HG02885 (cell line): ENCODE measurements at regions not wholly inside any gene's neighbourhood (a gene's known extent, or its start where the extent isn't known, plus 50 kb on each side); places are given as distances from the start of the nearest gene placed in this dataset.
"Not testable (repeated sequence)": the region's sequence is repeated elsewhere in the genome, so short reads cannot be mapped to it uniquely, and the experiment has no call there.

Source experiments
- ATAC-seq: cut with Tn5 transposase; IDR thresholded peaks from one replicate; pipeline ENCODE4 v1.9.1; 2021; ENCODE audit warnings: mild to moderate bottlenecking; ENCODE audit not compliant: unreplicated experiment, poor library complexity

DNA sequence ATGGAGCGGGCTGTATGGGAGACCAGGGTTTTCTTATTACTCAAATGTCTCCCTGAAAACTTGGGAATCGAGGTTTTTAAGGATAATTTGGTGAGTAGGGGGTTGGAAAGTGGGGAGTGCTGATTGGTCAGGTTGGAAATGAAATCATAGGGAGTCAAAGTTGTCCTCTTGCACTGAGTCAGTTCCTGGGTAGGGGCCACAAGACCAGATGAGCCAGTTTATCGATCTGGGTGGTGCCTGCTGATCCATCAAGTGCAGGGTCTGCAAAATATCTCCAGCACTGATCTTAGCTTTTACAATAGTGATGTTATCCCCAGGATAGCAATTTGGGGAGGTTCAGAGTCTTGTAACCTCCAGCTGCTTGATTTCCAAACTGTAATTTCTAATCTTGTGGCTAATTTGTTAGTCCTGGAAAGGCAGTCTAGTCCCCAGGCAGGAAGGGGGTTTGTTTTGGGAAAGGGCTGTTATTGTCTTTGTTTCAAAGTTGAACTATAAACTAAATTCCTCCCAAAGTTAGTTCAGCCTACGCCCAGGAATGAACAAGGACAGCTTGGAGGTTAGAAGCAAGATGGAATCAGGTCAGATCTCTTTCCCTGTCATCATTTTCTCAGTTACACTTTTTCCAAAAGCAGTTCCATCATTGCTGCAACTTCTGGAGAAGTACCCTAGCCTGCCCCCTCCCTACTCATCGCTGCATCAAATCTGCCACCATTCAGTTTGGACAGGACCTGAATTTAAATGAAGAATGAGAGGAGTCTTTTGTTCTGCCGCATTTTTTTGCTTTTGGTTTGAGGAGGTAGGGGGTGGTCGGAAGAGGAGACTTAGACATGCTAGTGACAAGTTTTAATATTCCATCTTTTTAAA lies 236.4 kb upstream of the GALNT17 start:
- not testable (repeated sequence) for ATAC-seq

DNA sequence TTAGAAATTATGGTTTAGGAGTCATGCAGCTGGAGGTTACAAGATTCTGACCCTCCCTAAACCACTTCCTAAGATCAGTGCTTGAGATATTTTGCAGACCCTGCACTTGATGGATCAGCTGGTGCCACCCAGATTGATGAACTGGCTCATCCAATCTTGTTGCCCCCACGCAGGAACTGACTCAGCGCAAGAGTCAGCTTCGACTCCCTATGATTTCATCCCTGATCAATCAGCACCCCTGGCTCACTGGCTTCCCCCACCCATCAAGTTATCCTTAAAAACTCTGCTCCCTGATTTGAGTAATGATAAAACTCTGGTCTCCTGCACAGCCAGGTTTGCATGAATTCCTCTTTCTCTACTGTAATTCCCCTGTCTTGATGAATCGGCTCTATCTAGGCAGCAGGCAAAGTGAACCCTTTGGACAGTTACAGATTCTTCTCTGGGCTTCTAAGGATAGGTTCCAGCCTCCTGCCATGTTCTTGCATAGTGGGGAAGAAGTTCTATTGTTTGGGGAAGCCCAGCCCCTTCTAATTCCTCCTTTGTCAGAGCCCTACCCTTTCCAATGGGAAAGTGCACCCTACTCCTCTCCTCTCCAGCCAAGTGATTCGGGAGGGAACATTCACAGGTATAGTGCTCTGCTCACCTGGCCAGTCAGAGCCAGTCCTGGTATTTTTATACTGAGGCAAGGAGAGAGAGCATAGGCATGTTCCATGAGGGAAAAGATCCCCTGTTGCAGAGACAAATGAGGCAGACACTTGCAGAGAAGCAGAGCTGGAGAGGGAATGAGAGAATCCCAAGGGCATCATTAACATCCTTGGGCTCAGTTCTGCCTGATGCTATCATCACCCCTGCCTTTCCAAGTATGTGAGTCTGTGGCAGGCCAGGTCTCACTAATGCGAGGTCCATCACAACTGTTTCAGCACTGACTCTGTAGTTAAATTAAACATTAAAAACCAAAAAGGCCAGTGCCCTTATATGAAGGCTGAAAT lies 224.4 kb upstream of the GALNT17 start:
- no peak for ATAC-seq

DNA sequence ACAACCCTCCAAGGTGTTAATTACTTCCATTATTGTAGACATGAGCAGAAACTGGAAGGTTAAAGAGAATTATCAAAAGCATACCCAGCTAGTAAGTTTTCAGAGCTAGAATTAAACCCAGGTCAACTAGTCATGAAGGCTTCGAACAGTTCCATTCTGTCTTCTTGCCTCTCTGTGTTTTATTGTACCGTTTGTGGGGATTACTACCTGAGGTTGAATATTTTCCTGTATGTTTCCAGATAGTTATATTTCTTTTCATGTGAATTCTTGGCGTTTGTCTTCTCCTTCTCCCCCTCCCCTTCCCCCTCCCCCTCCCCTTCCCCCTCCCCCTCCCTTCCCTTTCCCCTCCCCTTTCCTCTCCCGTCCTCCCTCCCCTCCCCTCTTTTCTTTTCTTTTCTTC lies 218.0 kb upstream of the GALNT17 start:
- ATAC-seq: no peak

DNA sequence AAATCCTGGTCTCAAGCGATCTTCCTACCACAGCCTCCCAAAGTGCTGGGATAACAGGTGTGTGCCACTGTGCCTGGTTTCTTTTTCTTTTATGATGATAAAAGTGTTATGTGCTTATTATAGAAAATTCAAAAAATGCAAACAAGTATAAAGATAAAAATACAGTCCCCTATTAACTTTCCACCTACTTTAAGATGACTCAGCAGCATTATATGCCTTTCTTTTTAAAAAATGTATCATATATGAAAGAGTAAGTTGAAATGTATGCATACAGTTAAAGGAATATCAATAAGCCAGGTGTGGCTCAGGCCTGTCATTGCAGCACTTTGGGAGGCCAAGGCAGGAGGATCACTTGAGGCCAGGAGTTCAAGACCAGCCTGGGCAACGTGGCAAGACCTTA lies 216.9 kb upstream of the GALNT17 start:
- ATAC-seq: no peak

DNA sequence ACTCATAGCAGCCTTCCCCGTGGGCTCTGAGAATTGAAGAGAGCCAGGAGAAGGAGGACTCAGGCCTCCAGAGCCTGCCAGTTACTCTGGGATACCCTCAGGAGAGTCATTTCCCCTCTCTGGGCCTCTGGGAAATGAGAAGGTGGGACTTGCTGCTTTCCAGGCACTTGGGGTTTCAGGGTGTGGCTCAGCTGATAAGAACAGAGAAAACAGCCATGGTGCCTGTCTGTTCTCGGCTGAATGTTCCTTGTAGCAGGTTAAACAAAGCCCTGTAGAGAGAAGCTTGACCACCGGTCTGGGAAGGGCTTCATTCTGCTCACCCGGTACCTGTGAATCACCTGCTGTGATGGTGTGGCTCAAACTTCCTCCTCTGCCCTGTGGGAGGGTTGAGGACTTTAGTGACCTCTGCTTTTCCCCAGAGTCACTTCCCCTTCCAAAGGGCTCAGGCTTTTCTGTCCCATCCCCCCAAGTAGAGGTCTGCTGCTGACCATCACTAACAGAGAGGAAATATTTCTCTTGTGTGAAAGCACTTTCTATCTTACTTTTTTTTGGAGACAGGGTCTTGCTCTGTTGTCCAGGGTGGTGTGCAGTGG lies 212.4 kb upstream of the GALNT17 start:
- no peak for ATAC-seq

DNA sequence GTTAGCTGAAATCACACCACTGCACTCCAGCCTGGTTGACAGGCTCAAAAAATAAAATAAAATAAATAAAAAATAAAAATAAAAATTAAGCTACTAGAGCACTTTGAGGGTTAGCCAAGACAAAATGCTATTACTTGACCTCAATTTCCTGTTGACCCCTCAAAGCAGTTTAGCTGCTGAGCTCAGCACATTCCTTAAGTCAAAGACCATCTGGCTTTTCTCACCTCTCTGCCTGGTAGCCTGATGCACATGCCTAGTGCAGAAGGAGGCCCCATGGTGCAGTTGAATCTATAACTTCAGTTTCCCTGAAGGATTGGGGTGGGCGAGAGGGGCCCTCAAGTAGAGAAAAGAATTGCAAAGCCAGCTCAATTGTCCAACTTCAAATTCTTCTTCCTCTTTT lies 211.1 kb upstream of the GALNT17 start:
- ATAC-seq: no peak

DNA sequence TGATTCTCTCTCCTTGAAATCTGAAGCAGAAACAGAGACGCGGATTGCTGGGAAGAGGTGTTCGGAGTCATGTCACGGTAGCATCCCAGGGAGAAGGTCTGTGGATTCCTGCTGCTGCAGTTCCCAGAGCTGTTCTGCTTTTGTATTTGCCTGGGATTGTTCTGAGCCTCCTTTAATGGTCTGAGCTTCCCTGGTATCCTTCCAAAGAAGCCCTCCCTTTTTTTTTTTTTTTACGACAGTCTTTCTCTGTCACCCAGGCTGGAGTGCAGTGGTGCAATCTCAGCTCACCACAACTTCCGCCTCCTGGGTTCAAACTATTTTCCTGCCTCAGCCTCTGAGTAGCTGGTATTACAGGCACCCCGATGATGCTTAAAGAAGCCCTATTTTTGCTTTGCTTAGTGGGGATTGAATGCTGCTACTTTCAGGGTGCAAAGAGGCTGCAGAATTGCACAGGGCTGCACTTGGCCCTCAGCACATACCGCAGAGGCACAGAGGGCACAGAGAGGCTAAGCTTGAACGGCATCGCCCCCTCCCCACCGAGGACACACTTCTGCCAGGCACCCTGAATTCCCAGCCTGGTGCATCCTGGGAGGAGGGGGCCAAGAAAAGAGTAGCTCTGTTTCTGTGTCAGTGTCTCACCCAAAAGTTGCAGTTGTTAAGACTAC lies 208.6 kb upstream of the GALNT17 start:
- no peak for ATAC-seq

DNA sequence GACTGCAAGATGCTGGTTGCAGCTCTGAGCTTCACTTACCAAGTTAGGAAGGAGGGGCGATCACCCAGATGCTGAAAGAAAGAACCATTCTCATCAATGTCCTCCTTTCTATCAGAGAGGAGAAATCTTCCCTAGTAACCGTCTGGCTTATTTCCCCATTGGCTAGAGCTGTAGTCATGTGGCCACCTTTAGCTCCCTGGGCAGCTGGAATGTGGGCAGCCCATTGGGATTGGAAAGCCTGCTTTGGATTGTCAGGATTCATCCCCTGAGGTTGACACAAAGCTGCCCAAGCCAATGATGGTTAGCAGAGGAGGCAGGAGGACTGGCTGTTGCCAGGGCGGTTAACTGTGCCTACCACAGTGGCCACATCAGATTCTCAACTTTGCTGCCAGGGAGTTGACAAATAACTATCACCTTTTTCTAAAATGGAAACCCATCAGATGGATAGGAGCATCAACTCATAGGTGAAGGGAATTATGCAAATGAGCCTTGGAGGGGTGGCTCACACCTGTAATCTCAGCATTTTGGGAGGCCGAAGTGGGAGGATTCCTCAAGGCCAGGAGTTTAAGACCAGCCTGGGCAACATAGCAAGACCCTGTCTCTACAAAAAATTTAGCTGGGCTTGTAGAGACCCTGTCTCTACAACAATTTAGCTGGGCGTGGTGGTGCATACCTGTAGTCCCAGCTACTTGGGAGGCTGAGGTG lies 206.4 kb upstream of the GALNT17 start:
- ATAC-seq: no peak

DNA sequence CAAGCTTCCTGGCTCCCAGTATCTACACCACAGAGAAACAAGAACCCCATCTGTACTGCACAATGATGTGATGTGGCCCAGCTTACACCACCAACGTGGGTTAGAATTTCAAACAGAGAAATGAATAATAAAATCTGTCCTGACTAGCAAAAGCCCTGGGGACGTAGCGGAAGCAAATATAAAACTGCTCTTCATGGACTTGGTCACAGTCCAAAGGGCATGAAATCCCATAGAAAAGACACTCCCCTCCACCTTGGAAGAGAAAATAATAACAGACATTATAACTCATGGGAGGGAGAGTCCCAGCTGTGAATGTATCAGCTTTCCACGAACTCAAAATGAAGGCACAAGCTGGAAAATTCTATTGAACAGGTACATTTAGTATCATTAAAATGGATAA lies 205.3 kb upstream of the GALNT17 start:
- no peak for ATAC-seq

DNA sequence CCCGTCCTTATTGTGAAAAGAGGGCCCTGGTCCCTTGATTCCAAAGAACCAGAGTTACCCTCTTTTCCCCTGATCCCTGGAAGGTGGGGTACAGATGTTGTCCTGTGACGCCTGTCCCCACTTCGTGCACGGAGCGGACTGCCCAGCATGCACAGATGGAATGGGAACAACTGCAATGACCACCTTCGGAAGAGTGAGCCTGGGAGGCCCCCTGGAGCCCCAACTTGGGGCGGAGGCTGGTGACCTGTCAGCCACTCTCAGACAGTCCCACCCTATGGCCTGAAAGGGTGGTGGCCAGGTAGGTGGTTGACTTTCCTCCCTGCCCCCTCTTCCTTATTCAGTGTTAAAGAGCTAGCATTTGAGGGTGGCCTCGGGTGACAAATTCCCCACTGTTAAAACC lies 196.6 kb upstream of the GALNT17 start:
- no peak for ATAC-seq

DNA sequence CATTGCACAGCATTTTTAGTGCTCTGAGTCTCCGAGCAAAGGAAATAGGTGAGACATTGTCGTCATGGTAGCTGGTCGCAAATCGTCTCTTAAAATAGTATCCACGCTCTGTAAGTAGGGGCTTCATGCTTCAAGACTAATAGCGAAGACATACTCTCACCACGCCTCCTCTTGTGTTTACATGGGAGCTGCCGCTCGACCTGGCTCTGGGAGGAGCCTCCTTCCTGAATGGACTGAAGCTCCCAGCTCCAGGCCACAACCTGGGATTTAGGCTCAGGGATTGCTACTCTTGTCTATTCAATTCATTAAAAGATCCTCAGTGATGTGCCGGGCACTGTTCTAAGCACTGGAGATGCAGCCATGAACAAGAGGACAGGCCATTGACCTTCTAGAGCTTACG lies 196.1 kb upstream of the GALNT17 start:
- no peak for ATAC-seq

DNA sequence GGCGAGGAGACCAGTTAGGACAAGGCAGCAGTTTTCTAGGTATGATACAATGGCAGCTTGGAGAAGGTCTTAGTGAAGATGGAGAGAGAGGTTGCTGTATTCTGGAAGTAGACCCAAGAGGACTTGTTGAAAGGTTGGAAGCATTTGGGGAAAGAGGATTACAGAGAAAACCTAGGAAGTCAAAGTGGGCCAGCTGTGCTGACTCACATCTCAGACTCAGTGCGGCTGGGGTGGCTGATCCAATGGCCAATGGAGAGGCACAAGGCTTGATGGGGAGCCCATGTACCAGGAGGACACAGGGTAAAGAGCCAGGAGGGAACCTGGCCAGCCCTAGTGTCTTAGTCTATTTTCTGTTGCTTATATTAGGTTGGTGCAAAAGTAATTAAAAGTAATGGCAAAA lies 194.5 kb upstream of the GALNT17 start:
- ATAC-seq: no peak

DNA sequence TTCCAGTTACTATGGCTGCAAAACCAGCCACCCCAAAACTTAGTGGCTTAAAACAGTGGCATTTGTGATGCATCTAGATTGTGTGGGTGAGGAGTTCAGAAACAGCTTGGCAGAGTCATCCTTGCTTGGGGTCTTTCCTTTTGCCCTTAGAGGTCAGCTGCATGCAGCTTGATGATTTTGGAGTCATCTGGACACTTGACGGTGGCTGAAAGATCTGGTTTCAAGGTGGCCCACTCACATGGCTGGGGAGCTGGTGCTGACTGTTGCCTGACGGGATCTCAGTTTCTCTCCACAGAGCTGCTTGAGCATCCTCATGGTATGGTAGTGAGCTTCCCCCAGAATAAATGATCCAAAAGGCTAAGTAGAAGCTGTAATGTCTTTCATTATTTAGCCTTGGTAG lies 191.3 kb upstream of the GALNT17 start:
- ATAC-seq: no peak

DNA sequence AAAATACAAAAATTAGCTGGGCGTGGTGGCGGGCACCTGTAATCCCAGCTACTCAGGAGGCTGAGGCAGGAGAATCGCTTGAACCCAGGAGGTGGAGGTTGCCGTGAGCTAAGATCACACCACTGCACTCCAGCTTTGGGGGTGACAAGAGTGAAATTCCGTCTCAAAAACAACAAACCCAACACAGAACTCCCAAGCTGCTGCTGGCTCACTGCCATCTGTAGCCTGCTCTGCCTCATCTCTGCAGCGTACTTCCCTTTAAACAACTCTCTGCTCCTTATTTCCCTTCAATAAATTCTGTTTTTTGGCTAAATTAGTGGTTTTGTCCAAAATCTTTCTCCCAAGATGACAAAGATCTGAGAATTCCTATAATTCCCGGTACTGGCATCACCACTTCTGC lies 189.2 kb upstream of the GALNT17 start:
- ATAC-seq: no peak

DNA sequence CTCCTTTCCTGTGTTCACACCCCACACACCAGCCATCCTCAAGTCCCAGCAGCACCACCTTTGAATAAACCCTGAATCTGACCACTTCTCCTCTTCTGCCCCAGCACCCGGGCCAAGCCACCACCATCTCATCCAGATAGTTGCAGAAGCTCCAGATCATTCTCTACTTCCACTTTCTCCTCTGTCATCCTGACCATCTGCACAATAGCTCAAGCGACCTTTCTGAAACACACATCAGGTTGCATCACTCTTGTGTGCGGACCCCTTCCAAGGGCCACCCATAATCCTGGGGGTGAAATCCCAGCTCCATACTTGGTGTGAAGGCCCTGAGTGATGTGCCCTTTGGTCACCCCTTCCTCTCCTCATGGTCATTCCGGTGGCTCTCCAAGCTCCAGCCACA lies 187.4 kb upstream of the GALNT17 start:
- ATAC-seq: no peak

DNA sequence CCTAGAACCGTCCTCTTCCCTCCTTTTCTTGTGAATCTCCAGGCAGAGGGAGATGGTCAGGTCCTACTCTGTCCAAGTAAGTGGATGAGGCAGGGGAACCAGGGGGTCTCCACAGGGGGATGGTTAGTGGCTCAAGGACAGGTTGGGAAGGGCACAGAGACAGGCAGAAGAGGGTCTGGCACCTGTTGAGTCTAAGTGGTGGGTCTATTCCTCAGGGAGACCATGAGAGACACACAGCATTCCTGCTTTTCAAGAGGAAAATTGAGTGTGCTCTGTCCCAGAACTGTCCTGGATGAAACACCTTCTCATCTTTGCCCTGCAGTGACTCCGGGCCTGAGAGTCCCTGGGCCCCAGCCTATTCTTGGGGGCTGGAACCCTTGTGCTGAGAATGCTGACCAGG lies 184.8 kb upstream of the GALNT17 start:
- no peak for ATAC-seq

DNA sequence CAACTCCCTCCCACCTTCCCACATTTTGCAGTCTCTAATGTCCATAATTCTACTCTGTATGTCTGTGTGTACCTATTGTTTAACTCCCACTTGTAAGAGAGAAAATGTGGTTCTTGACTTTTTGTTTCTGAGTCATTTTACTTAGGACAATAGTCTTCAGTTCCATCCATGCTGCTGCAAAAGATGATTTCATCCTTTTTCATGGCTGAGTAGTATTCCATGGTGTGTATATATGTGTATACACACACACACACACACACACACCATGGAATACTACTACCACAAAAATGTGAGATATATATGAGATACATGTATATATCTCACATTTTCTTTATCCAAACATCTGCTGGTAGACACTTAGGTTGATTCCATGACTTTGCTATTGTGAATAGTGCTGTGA lies 182.1 kb upstream of the GALNT17 start:
- ATAC-seq: no peak

DNA sequence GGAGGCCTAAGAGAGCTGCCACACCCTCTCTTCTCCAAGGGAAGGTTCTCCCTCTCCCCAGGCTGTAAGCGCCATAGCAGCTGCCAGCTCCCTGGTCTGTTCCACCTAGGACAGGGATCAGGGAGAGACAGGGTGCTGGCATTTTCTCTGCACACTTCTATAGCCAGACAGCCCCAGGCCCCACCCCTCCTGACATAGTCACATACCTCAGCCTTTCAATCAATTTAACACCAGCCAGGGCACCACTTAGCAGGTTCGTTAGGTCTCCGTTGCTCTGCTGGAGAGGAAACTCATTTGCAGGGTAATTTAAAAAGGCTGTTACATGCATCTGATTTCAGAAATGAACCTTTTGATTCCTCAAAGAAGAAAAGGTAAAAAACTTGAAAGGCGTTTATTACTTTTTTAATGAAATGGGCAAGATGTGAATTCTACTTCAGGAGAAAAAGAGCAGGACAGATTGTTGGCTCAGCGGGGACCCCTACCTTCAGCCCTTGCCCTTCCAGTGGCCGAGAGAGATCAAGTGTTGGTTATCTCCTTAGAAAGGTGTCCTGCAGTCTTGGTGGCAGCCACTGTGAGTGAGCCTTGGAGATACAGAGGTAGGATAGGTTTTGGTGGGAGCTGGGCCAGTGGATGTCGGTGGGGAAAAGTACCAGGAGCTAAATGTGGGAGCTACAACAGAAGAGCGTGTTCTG lies 180.5 kb upstream of the GALNT17 start:
- ATAC-seq: no peak

DNA sequence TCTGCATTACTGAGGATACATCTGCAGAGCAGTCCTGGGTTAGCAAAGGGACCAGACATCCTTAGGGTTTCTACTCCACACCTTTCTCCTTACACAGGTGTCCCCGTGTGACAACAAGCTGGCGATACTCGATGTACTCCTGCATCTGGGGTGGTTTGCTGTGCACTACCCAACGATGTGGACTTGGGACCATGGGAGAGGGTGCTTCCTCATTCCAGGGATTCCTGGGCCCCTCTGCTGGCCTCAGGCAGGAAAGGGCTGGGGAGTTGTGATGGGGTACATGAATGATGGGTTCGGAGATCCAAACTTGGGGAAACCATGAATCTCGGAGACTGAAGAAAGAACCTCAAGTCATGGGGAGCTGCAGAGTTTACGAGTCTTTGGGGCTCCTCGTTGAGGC lies 179.6 kb upstream of the GALNT17 start:
- no peak for ATAC-seq
